MV-4-11 (cell line): ENCODE measurements at regions not wholly inside any gene's neighbourhood (a gene's known extent, or its start where the extent isn't known, plus 50 kb on each side); places are given as distances from the start of the nearest gene placed in this dataset.

ENCODE experiments used
- DNase-seq: peaks from one replicate; lab custom pipeline; 2025; lab: John Stamatoyannopoulos, UW

GRCh38 chr14:49016381-49016780, 569.8 kb downstream of the RPS29 start:
- no peak for DNase-seq

DNA sequence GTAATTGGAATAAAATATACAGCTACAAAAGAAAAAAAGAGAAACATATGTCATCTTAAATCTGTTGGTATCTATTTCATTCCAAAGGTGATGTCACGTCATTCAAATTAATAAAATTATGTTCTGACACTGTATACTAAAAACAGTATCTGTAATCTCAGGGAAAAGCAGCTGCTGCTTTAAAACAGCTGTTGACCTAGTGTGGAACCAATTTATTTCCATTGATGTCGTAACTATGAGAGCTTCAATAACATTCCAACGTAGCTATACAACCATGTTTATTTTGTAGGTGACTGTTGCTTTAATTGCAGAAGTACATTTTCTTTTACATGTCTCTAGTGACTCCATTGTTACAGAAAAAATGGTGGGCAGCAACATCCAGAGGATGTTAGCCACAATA, 571.7 kb downstream of the RPS29 start:
- DNase-seq = no peak

DNA sequence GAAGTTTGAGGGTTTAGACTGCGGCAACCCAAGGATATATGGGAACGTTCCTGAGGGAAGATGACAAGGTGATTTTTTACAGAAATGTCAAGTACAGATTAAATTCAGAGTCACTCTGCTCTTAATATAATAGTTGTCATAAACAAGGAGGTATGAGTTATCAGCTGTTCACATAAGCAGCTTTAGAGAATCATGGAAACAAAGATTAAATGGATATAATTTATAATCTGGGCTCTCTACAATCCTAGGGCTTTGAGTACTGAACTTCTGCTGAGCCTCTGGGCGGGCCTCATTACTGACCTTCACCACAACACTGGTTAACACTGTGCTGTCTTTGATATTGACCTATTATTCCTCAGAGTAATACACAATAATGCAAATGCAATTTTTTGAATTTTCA, 577.8 kb downstream of the RPS29 start:
- DNase-seq = no peak

GRCh38 chr14:48991141-48991540, 595.0 kb downstream of the RPS29 start:
- DNase-seq = no peak

DNA sequence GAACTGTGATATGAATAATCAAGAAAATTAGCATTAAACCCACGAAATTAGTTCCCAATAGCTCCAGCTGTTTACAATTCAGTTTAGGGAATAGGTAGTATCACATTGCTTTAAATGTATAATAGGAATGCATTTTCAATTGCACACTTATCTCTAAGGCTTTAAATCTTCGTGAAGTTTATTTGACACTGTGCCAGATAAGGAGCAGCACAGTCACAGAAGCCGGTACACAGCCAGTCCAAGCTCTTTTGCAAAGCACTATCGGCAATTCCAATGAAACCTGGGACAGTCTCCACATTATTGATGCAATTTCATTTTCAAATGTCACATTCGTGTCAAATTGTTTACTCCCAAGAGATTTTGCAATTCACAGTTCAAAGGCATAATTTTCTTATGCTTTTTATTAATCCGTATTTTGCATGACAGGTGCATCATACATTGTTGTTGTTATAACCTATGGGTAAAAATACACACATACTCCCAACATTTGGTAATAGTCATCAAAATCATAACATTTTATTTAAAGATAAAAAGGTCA, 602.8 kb downstream of the RPS29 start:
- DNase-seq = no peak

DNA sequence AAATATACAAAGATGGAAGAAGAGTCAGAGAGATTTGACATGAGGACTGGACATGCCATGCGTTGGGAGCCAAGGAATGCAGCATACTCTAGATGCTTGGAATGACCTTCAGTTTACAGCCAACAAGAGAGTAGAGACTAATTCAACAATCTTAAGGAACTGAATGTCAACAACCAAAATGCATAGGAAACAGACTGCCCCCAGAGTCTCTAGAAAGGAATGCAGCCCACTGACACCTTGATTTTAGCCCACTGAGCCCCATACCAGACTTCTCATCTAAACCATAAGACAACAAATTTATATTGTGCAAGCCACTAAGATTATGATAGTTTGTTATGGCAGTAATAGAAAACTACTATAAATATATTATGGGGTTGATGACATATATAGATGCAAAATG, 611.2 kb downstream of the RPS29 start:
- no peak for DNase-seq

DNA sequence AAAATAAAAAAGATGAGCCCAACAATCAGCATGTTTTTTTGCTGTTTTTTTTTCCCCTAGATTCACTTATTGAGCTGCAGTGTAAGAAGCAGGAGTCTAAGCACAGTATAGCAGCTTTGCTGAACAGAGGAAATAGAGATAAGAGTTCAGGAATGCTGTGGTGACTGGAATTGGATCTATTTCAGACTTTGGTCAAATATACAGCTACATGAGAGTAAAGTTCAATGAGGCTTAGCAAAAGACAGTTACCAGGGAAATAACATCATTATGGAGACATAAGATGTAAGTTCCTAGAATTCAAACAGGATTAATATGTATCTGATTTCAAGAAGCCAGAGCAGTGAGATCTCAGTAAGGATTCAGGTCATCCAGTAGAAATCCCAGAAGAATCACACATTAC, 613.0 kb downstream of the RPS29 start:
- DNase-seq = no peak

- DNase-seq = no peak
Measured at GRCh38 chr14:48970943-48971342, 615.2 kb downstream of the RPS29 start.

- no peak for DNase-seq
Measured at GRCh38 chr14:48967419-48967818, 618.8 kb downstream of the RPS29 start.

DNA sequence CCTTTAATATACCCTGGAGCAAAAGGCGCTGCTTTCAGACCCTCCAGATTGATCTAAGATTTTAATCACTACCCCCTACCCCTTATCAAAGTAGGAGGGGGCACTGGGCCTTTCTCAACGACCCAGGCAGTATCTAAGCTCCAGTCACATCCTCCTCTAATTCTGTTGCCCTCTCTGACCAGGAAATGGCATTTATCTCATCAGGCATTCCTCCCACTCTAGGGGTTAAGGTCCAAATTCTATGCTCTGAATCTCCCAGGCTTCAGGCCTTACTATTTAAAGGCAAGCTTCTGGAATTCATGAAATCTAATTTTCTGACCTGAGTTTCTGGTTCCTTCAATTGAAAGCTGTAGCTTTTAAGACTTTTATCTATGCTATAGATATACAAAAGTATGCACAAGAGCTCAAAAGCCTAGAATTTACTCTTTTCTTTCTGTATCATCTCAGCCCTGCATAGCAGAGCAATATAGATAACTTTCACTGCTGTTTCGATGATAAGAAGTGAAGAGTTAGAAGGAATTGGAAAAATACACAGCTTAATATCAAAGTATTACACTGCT, 622.9 kb downstream of the RPS29 start:
- no peak for DNase-seq

- no peak for DNase-seq
Measured at GRCh38 chr14:48957486-48957885, 628.7 kb downstream of the RPS29 start.

GRCh38 chr14:48955857-48956256, 630.3 kb downstream of the RPS29 start:
- DNase-seq = no peak

- no peak for DNase-seq
Measured at GRCh38 chr14:48954446-48954845, 631.7 kb downstream of the RPS29 start.

DNA sequence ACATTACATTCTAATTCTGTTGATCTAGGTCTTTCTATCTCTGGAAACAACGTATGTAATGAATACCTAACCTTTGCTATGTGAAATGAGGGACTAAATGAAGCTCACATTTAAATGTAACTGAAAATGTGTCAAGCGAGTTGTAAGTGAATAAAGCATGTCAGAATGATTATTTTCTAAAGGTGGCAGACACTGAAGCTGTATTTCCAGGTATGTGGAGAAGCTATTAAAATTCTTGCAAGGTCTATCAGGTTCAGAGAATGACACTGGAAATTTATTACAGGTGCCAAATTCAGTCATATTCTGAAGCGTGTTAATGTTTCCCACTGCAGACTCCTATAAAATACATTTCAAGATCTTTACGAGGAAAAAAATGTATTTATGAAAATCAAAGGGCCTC, 641.4 kb downstream of the RPS29 start:
- DNase-seq = no peak

DNA sequence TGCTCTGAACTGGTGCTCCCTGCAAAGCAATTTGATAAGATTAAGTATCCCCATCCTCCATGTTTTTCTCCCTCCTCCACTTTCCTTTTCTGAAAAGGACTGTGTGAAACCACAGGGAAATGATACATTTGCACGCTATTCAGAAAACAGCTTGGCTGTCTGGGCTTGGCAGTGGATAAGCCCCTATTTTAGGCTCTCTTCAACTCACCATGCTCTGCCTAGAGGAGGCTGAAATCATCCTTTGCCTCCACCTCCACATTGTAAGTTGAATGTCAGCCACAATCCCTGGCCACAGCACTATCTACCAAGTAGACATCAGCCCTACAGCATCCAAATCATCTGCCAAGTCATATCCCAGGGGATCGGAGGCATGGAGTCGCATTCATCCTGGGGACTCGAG, 642.3 kb downstream of the RPS29 start:
- DNase-seq = no peak

DNA sequence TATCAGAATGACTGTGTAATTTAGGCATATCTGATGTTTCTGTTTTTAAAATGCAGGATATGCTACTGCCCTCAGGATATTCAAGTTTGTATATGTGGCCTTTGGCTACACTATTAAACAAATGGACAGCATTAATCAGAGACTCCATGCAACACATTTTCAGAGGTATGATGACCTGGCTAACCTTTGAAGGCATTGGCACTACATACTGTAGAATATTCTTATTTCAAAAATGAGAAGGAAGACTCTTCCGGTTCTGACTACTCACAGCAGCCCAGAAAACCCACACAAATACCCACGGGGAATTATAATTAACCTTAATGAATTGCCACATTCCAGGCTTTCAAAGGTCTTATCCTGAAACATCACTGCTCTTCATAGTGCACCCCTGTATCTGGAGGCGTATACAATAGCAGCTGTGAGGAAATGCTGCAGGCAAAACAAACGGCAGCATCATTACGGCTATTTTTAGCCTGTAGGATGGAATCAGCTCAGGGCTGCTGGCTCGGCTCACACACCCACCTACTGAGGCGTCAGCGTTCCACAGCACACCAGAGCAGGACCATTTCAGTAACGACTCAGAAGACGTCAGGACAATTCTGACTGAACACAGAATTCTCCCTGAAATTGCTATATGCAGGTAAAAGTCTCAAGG, 648.5 kb downstream of the RPS29 start:
- no peak for DNase-seq

- no peak for DNase-seq
Measured at GRCh38 chr14:48936849-48937248, 649.3 kb downstream of the RPS29 start.

DNA sequence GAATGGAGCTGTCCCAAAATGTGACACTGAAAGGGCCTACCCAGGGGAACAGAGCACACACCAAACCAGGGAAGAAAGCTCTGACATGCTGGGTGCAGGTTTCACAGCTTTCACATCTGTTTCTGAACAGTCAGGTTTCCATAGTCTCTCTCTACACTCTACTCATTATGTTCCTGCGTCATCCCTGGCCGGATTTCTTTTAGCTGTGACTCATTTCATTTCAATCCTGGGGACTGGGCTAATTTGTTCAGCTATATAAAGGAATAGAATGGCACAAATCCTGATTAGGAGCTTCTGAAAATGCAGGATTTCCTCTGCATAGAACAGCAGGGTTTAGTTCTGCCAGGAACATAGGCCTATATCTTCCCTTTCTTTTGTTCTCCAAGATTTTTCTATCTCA, 649.8 kb downstream of the RPS29 start:
- DNase-seq = no peak

DNA sequence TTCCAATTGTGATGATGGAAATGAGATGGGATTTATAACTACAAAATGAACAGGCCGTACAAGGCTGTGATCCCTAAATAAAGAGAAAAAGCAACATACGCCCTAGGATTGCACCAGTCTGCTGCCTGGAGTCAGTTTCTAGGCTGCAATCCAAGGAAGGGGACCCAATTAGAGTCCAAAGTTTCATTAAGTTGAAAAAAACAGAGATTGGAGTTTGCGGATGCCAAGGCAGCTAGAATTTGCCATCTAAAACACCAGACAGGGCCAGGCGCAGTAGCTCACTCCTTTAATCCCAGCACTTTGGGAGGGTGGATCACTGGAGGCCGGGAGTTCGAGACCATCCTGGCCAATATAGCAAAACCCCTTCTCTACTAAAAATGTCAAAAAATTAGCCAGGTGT, 661.0 kb downstream of the RPS29 start:
- no peak for DNase-seq

GRCh38 chr14:48914921-48915320, 671.3 kb downstream of the RPS29 start:
- no peak for DNase-seq

DNA sequence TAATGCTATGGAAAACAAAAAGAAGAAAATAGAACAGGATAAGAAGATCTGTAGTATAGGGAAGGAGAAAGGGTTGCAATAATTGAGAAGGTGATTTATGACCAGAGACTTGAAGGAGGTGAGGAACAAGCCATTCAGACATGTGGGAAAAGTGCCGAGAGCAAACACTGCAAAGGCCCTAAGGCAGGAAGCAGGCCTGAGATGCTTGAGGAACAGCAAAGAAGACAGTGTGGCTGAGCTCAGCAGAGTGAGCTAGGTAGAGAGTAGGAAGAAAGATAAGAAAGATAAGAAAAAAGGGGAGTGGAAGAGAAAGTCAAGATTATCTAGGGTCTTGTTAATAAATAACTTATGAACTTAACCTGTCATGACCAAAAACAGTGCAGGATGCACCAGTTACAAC, 671.8 kb downstream of the RPS29 start:
- no peak for DNase-seq

GRCh38 chr14:48900565-48900964, 685.6 kb downstream of the RPS29 start:
- no peak for DNase-seq

- no peak for DNase-seq
Measured at GRCh38 chr14:48890333-48890732, 695.8 kb downstream of the RPS29 start.

GRCh38 chr14:48876806-48877340, 709.3 kb downstream of the RPS29 start:
- DNase-seq = no peak
